Neutrophil (primary cell): ENCODE measurements at regions not wholly inside any gene's neighbourhood (a gene's known extent, or its start where the extent isn't known, plus 50 kb on each side); places are given as distances from the start of the nearest gene placed in this dataset.
"Not testable (repeated sequence)": the region's sequence is repeated elsewhere in the genome, so short reads cannot be mapped to it uniquely, and the experiment has no call there.

Experiments
- H3K27ac ChIP-seq: fragments of 200-600 bp; sonication (generic); 2 replicates; pipeline ENCODE4 v1.5.1; 2016; ENCODE audit warnings: mild to moderate bottlenecking, moderate library complexity
- H3K27me3 ChIP-seq: fragments of 200-600 bp; sonication (generic); 2 replicates; pipeline ENCODE4 v1.6.0; 2016; ENCODE audit warnings: mild to moderate bottlenecking
- H3K36me3 ChIP-seq: fragments of 200-600 bp; sonication (generic); 2 replicates; pipeline ENCODE4 v1.5.1; 2017
- H3K4me1 ChIP-seq, 2 experiments: fragments of 200-600 bp in 1 of 2; sonication (generic) in 1 of 2; 1 replicate in 1 of 2; 2 replicates in 1 of 2; pipeline versions ENCODE4 v1.5.1 to v1.6.1; 2013 to 2016; ENCODE audit warnings: low read depth in 1 of 2, low read length in 1 of 2, mild to moderate bottlenecking in 1 of 2, moderate library complexity in 1 of 2; ENCODE audit not compliant: control insufficient read depth in 1 of 2, insufficient read depth in 1 of 2
- H3K4me3 ChIP-seq, 2 experiments: fragments of 200-600 bp in 1 of 2; sonication (generic) in 1 of 2; 1 replicate in 1 of 2; 2 replicates in 1 of 2; pipeline ENCODE4 v1.5.1; 2013 to 2016; ENCODE audit warnings: low read depth in 1 of 2, low read length in 1 of 2, mild to moderate bottlenecking in 1 of 2, moderate library complexity in 1 of 2
- H3K9me3 ChIP-seq: fragments of 200-600 bp; sonication (generic); 2 replicates; pipeline ENCODE4 v1.5.1; 2016
- TF ChIP-seq, protein P1 (sequence below): fragments of 200-600 bp; sonication (generic); IDR thresholded peaks from 2 replicates; pipeline ENCODE4 v1.5.1; 2016; ENCODE audit warnings: antibody characterized with exemption

DNA sequence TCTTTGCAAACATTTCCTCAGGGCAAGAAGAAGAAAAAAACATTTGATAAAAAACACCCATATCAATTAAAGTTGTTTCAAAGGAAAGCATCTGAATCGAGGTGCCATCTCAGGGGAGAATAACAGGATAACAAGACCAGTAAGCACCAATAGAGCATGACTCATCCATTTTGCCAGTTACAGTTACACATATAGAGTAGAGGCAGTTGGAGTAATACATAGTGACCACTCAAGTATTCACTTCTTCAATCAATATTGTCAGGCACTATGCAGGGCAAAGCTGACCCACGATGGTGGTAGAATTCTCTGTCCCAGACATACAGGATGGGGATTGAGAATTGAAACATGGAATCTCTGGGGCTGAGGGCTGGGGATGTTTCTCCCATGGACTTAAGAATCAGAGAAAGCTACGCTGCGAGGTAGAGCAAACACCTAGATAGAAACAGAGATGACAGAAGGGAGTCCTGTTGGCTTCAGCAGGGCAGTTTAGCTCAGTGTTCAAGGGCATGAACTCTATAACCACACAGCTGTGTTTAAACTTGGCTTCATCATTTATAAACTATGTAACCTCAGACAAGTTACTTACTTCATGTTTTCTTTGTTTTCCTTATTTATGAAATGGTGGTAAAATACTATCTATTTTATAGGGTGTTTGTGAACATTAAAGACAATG lies 186.4 kb upstream of the NANOGP8 start:
- Histone ChIP-seq H3K27ac (no peak overlapping the region), H3K9me3 (no peaks in the 10 kb centered on the region)
- TF ChIP-seq, protein P1, sequence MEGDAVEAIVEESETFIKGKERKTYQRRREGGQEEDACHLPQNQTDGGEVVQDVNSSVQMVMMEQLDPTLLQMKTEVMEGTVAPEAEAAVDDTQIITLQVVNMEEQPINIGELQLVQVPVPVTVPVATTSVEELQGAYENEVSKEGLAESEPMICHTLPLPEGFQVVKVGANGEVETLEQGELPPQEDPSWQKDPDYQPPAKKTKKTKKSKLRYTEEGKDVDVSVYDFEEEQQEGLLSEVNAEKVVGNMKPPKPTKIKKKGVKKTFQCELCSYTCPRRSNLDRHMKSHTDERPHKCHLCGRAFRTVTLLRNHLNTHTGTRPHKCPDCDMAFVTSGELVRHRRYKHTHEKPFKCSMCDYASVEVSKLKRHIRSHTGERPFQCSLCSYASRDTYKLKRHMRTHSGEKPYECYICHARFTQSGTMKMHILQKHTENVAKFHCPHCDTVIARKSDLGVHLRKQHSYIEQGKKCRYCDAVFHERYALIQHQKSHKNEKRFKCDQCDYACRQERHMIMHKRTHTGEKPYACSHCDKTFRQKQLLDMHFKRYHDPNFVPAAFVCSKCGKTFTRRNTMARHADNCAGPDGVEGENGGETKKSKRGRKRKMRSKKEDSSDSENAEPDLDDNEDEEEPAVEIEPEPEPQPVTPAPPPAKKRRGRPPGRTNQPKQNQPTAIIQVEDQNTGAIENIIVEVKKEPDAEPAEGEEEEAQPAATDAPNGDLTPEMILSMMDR = no peak

DNA sequence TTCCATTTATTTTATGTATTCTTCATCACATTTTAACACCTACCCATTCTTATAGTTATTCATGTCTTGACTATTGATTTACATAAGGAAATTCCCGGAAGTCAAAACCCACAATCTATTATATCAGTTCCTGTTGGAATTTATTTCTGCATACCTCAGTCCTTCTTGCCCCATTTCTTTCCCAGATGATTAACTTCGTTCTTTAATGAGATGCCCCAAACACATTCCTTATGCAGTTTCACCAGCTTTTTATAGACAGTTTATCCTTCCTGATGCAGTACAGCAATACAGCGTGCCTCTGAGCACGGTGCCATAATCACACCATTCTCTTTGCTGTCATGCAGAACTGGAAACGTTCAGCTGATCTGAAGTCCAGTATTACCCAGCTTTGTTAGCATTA lies 175.8 kb upstream of the NANOGP8 start:
- no peaks in the 10 kb centered on the region for H3K9me3 ChIP-seq
- no peaks in the 10 kb centered on the region for H3K4me1 ChIP-seq
- no peaks in the 10 kb centered on the region for H3K27me3 ChIP-seq
- TF ChIP-seq, protein P1 = no peak
- no peak overlapping the region for H3K27ac ChIP-seq
- no peaks in the 10 kb centered on the region for H3K36me3 ChIP-seq
- H3K4me3 ChIP-seq = no peak overlapping the region

More for the DNA sequence above, 186.4 kb upstream of the NANOGP8 start:
- Histone ChIP-seq H3K27me3 (no peaks in the 10 kb centered on the region), H3K36me3 (no peaks in the 10 kb centered on the region), H3K4me3 (no peak overlapping the region), H3K4me1 (no peaks in the 10 kb centered on the region)

- H3K4me1 ChIP-seq, H3K27me3 ChIP-seq, H3K27ac ChIP-seq, H3K36me3 ChIP-seq, H3K9me3 ChIP-seq, H3K4me3 ChIP-seq: not testable (repeated sequence)
Measured at GRCh38 chr15:35260274-35260673, 175.2 kb upstream of the NANOGP8 start.

- Histone ChIP-seq H3K36me3 (no peaks in the 10 kb centered on the region), H3K27ac (no peak overlapping the region), H3K27me3 (no peaks in the 10 kb centered on the region), H3K4me3 (no peak overlapping the region), H3K4me1 (no peaks in the 10 kb centered on the region), H3K9me3 (no peaks in the 10 kb centered on the region)
- TF ChIP-seq, protein P1 = no peak
Measured at GRCh38 chr15:35256551-35256950, 171.5 kb upstream of the NANOGP8 start.

DNA sequence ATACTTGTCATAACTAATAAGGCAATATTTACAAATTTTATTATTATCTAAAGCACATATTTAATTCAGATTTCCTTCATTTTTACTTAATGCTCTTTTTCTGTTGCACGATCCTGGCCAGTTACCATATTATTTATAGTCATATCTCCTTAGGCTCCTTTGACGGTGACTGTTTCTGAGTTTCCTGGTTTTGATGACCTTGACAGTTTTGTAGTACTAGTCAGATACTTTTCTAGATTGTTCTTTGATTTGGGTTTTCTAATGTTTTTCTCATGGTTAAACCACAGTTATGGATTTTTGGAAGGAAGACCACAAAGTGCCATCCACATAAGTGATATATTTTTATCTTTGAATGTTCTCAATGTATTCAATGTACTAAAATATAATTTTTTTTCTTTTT lies 171.0 kb upstream of the NANOGP8 start:
- no peak overlapping the region for H3K27ac ChIP-seq
- H3K27me3 ChIP-seq = no peaks in the 10 kb centered on the region

GRCh38 chr15:35254908-35255307 lies 169.8 kb upstream of the NANOGP8 start:
- H3K27me3 ChIP-seq, H3K9me3 ChIP-seq, H3K4me3 ChIP-seq, H3K4me1 ChIP-seq, H3K27ac ChIP-seq, H3K36me3 ChIP-seq: not testable (repeated sequence)

More for the DNA sequence above, 171.0 kb upstream of the NANOGP8 start:
- Histone ChIP-seq H3K36me3 (no peaks in the 10 kb centered on the region), H3K4me1 (no peaks in the 10 kb centered on the region), H3K4me3 (no peak overlapping the region), H3K9me3 (no peaks in the 10 kb centered on the region)
- TF ChIP-seq, protein P1 = no peak
